ENCODE measurements at regions not wholly inside any gene's neighbourhood (a gene's known extent, or its start where the extent isn't known, plus 50 kb on each side); places are given as distances from the start of the nearest gene placed in this dataset.

DNA sequence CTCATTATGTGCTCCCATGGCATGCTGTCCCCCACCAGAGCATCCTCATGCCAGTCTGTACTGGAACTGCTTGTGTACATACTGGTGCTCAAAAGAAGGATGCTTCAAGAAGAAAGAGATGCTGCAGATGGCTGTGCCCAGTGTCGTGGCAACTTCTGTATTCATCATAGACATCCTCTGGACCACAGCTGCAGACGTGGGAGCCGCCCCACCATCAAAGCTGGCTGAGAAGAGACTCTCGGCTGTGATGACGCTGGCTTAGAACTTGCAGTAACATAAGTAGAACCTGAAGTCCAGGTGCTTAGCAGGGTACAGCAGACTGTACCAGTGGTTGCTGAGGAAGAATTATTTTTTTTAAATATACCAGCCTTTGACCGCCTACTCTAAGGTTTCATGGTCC, 112.6 kb upstream of the ARHGAP5 start:
- 73% methylated on average over 6 of the region's 6 CpGs for WGBS (ENCODE audit: insufficient coverage)
- peaks cover 4 to 5% of the 10 kb centered on the region in 2 donors for H3K9me3 Mint-ChIP-seq
- intact Hi-C loops (cut with micrococcal nuclease): no loop called here
- no peaks in the 10 kb centered on the region for H3K27me3 ChIP-seq (ENCODE audit: control insufficient read depth, insufficient read depth, low read length)
- ATAC-seq: no peak
- no peak overlapping the region for H3K4me3 Mint-ChIP-seq
- H3K36me3 Mint-ChIP-seq: no peaks in the 10 kb centered on the region
- peaks cover 0 to 4% of the 10 kb centered on the region in 2 donors for H3K4me1 Mint-ChIP-seq
- H3K4me1 ChIP-seq (ENCODE audit: control insufficient read depth, insufficient read depth, low read length): peaks cover 10% of the 10 kb centered on the region
- H3K36me3 ChIP-seq (ENCODE audit: control insufficient read depth, insufficient read depth, low read length): no peaks in the 10 kb centered on the region
- DNase-seq: no peak
- no peaks in the 10 kb centered on the region for H3K9me3 ChIP-seq (ENCODE audit: control insufficient read depth, insufficient read depth, low read length)
- H3K4me3 ChIP-seq (ENCODE audit: low read length): no peak overlapping the region
- TF ChIP-seq, protein P1, sequence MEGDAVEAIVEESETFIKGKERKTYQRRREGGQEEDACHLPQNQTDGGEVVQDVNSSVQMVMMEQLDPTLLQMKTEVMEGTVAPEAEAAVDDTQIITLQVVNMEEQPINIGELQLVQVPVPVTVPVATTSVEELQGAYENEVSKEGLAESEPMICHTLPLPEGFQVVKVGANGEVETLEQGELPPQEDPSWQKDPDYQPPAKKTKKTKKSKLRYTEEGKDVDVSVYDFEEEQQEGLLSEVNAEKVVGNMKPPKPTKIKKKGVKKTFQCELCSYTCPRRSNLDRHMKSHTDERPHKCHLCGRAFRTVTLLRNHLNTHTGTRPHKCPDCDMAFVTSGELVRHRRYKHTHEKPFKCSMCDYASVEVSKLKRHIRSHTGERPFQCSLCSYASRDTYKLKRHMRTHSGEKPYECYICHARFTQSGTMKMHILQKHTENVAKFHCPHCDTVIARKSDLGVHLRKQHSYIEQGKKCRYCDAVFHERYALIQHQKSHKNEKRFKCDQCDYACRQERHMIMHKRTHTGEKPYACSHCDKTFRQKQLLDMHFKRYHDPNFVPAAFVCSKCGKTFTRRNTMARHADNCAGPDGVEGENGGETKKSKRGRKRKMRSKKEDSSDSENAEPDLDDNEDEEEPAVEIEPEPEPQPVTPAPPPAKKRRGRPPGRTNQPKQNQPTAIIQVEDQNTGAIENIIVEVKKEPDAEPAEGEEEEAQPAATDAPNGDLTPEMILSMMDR (IDR thresholded peaks at IDR 0.05): no peak
- H3K27me3 Mint-ChIP-seq (ENCODE audit: low read depth in 2 of 2): no peaks in the 10 kb centered on the region
- no peak overlapping the region for H3K27ac Mint-ChIP-seq
- H3K27ac ChIP-seq (ENCODE audit: low read length): no peak overlapping the region

DNA sequence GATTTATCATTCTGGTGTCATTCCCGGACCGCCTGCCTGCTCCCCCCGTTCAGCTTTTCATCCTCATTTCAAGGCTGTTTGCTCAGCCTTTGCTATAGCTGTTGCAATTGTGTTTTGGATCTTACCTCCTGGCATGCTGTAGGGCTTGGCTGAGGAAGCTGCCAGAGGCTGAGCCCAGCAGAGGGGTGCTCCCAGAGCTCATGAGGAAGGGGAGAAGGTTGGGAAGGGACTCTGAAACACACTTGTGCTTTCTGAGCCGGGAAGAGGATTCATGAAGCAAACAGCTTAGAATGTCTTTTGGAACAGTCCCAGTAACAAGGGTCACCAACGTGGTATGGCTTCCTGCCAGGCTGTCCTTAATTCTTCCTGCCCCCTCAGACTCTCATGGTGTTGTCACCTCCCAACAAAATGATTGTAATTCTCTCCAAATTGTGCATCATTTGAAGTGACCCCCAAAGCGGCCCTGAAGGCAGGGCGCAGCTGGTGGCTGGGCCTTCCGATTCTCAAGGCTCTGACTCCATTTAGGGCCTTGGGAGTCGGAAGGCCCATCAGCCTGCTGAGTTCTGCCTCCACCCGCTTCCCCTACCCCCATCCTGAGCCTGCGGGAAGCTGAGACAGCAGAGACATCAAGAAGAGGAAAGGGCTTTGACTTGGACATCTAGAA, 111.9 kb upstream of the ARHGAP5 start:
- H3K27ac ChIP-seq (ENCODE audit: low read length): no peak overlapping the region
- H3K9me3 ChIP-seq (ENCODE audit: control insufficient read depth, insufficient read depth, low read length): no peaks in the 10 kb centered on the region
- Mint-ChIP-seq H3K27me3 (ENCODE audit: low read depth in 2 of 2) (no peaks in the 10 kb centered on the region), H3K27ac (no peak overlapping the region), H3K36me3 (no peaks in the 10 kb centered on the region), H3K9me3 (peaks cover 4 to 5% of the 10 kb centered on the region in 2 donors), H3K4me3 (no peak overlapping the region), H3K4me1 (peaks cover 0 to 4% of the 10 kb centered on the region in 2 donors)
- ATAC-seq (no peak), DNase-seq (no peak)
- H3K27me3 ChIP-seq (ENCODE audit: control insufficient read depth, insufficient read depth, low read length): no peaks in the 10 kb centered on the region
- intact Hi-C loops (cut with micrococcal nuclease): no loop called here
- H3K4me3 ChIP-seq (ENCODE audit: low read length): no peak overlapping the region
- H3K36me3 ChIP-seq (ENCODE audit: control insufficient read depth, insufficient read depth, low read length): no peaks in the 10 kb centered on the region
- TF ChIP-seq, protein P1 (IDR thresholded peaks at IDR 0.05): no peak
- peaks cover 10% of the 10 kb centered on the region for H3K4me1 ChIP-seq (ENCODE audit: control insufficient read depth, insufficient read depth, low read length)
- 76% methylated on average over 11 of the region's 11 CpGs for WGBS (ENCODE audit: insufficient coverage)

DNA sequence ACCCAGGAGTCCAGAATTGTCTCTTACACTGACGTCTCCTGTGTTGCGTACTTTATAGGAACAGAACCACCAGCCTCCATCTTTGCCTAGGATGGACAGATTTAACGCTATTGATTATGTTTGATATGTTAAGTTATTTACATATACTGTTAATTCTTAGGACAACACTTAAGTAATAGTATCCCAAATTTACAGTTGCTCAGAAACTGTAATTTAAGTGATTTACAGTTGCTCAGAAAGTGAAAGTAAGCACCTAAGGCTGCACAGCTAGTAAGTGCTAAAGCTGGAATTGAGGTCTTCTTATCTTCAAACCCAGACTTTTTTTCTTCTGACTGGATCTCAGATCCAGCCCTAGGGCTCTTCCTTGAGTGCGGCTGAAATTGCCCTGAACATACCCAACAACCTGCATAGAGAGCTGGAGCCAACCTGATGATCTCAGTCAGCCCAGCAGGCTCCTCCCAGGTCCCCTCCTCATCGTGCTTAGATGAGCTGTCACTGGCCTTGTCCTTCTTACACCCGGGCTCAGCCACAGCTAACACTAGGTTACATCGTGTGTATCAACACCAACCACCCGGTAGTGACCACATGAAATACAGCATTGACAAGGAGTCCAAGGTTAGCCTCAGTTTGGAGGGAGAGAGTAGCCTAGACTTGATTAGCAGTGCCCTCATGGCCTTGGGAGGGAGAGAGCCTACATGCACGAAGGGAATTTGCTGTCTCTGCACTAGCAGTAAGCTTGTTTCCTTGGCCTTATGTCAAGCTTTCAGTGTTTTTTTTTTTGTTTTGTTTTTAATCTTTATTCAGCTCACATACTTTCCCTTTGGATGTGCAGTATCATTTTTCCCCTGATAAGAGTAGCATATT, 111.1 kb upstream of the ARHGAP5 start:
- Histone ChIP-seq H3K27me3 (ENCODE audit: control insufficient read depth, insufficient read depth, low read length) (no peaks in the 10 kb centered on the region), H3K36me3 (ENCODE audit: control insufficient read depth, insufficient read depth, low read length) (no peaks in the 10 kb centered on the region), H3K4me1 (ENCODE audit: control insufficient read depth, insufficient read depth, low read length) (peaks cover 10% of the 10 kb centered on the region), H3K4me3 (ENCODE audit: low read length) (no peak overlapping the region), H3K9me3 (ENCODE audit: control insufficient read depth, insufficient read depth, low read length) (no peaks in the 10 kb centered on the region), H3K27ac (ENCODE audit: low read length) (no peak overlapping the region)
- 76% methylated on average over 8 of the region's 9 CpGs for WGBS (ENCODE audit: insufficient coverage)
- peak in 1 of 3 donors; percentile 21 for ATAC-seq
- TF ChIP-seq, protein P1 (IDR thresholded peaks at IDR 0.05): no peak
- H3K4me3 Mint-ChIP-seq: no peak overlapping the region
- peaks cover 0 to 2% of the 10 kb centered on the region in 2 donors for H3K9me3 Mint-ChIP-seq
- intact Hi-C loops (cut with micrococcal nuclease): no loop called here
- H3K36me3 Mint-ChIP-seq: no peaks in the 10 kb centered on the region
- no peak overlapping the region for H3K27ac Mint-ChIP-seq
- H3K4me1 Mint-ChIP-seq: peaks cover 0 to 4% of the 10 kb centered on the region in 2 donors
- H3K27me3 Mint-ChIP-seq (ENCODE audit: low read depth in 2 of 2): no peaks in the 10 kb centered on the region
- DNase-seq: no peak
